Testis (tissue), 2 donors: ENCODE measurements at regions not wholly inside any gene's neighbourhood (a gene's known extent, or its start where the extent isn't known, plus 50 kb on each side); places are given as distances from the start of the nearest gene placed in this dataset.

Experiments used
- CTCF ChIP-seq, 3 experiments: fragments of 450-650 bp in 2 of 3; fragments of 200-600 bp in 1 of 3; sonication (generic) in 1 of 3; IDR thresholded peaks; one replicate each; pipeline ENCODE4 v1.5.1; 2016 to 2019; ENCODE audit warnings: antibody characterized with exemption in 3 of 3, mild to moderate bottlenecking in 2 of 3, moderate library complexity in 1 of 3
- POLR2A ChIP-seq: fragments of 450-650 bp; IDR thresholded peaks from one replicate; pipeline ENCODE4 v1.6.1; 2017; ENCODE audit warnings: antibody characterized with exemption, mild to moderate bottlenecking, moderate library complexity

GRCh38 chr6:113434641-113435040 is 422.5 kb upstream of the MARCKS start:
- no peak for TF ChIP-seq POLR2A
- no peak for TF ChIP-seq CTCF (IDR thresholded peaks at IDR 0.05)
